Calu3 (cell line): ENCODE measurements at regions not wholly inside any gene's neighbourhood (a gene's known extent, or its start where the extent isn't known, plus 50 kb on each side); places are given as distances from the start of the nearest gene placed in this dataset.

Experiments
- BruUV-seq: library from RNA; stranded (reverse); fragments of 400-500 nt; replicated peaks from 2 replicates; lab custom pipeline; 2021; lab: Mats Ljungman, UMichigan
- CTCF ChIA-PET: fragments of 300-600 bp; sonication (Branson Sonifier 250); formaldehyde crosslinking; loops from one replicate; lab custom pipeline; 2022; ENCODE audit warnings: antibody characterized with exemption; lab: Charles Lee
- DNase-seq: peaks from one replicate; pipeline ENCODE4 v3.0.0; 2022
- H3K27ac Mint-ChIP-seq: one replicate; pipeline ENCODE4 v1.8.0; 2022; ENCODE audit warnings: mixed read lengths; ENCODE audit not compliant: unreplicated experiment
- H3K27me3 Mint-ChIP-seq: one replicate; pipeline ENCODE4 v1.8.0; 2022; ENCODE audit warnings: mixed read lengths; ENCODE audit not compliant: unreplicated experiment
- H3K36me3 Mint-ChIP-seq: one replicate; pipeline ENCODE4 v1.8.0; 2022; ENCODE audit warnings: mild to moderate bottlenecking, moderate library complexity, mixed read lengths; ENCODE audit not compliant: insufficient read depth, unreplicated experiment
- H3K4me1 Mint-ChIP-seq: one replicate; pipeline ENCODE4 v1.8.0; 2022; ENCODE audit warnings: mild to moderate bottlenecking, low read depth, mixed read lengths; ENCODE audit not compliant: unreplicated experiment
- H3K4me3 Mint-ChIP-seq: one replicate; pipeline ENCODE4 v1.8.0; 2022; ENCODE audit warnings: mild to moderate bottlenecking, low read depth, moderate library complexity, mixed read lengths; ENCODE audit not compliant: unreplicated experiment
- H3K9me3 Mint-ChIP-seq: one replicate; pipeline ENCODE4 v1.8.0; 2022; ENCODE audit warnings: low read depth, mixed read lengths; ENCODE audit not compliant: unreplicated experiment
- CTCF ChIP-seq: fragments of 200-600 bp; IDR thresholded peaks from one replicate; pipeline ENCODE4 v1.8.0; 2022; ENCODE audit warnings: antibody characterized with exemption; ENCODE audit not compliant: unreplicated experiment
- intact Hi-C: fragments of 100-400 bp; cut with micrococcal nuclease; formaldehyde crosslinking; loops from one replicate; pipeline ENCODE4 v1.10.0; 2022; ENCODE audit not compliant: unreplicated experiment

GRCh38 chr3:161568671-161569070, 72.1 kb downstream of the OTOL1 start:
- Mint-ChIP-seq H3K9me3 (no peaks in the 10 kb centered on the region), H3K4me1 (no peaks in the 10 kb centered on the region), H3K36me3 (no peaks in the 10 kb centered on the region), H3K4me3 (no peak overlapping the region), H3K27ac (no peak overlapping the region), H3K27me3 (no peaks in the 10 kb centered on the region)
- intact Hi-C loops = loop anchor here (10.0 kb wide), 2 partner anchors 576 to 726 kb away; no protein-coding TSS in a partner anchor
- no peak for TF ChIP-seq CTCF
- CTCF ChIA-PET = interaction anchor here (1.1 kb wide), 1 partner anchor 11 kb away, joined by 3 read pairs; no protein-coding TSS in a partner anchor
- no peak for DNase-seq
- BruUV-seq = no TSS peak

- no peak overlapping the region for H3K4me3 Mint-ChIP-seq
- no peaks in the 10 kb centered on the region for H3K9me3 Mint-ChIP-seq
- DNase-seq = no peak
- intact Hi-C loops = no loop called here
- CTCF ChIA-PET = no interaction called here
- peaks cover 6% of the 10 kb centered on the region for H3K4me1 Mint-ChIP-seq
- H3K27me3 Mint-ChIP-seq = no peaks in the 10 kb centered on the region
- no peaks in the 10 kb centered on the region for H3K36me3 Mint-ChIP-seq
- H3K27ac Mint-ChIP-seq = no peak overlapping the region
- BruUV-seq = no TSS peak
- no peak for TF ChIP-seq CTCF
Measured at GRCh38 chr3:161571951-161572350, 75.3 kb downstream of the OTOL1 start.

GRCh38 chr3:161573136-161573535, 76.5 kb downstream of the OTOL1 start:
- no peak for TF ChIP-seq CTCF
- peaks cover 9% of the 10 kb centered on the region for H3K4me1 Mint-ChIP-seq
- no peak overlapping the region for H3K27ac Mint-ChIP-seq
- H3K4me3 Mint-ChIP-seq = no peak overlapping the region
- intact Hi-C loops = no loop called here
- H3K9me3 Mint-ChIP-seq = no peaks in the 10 kb centered on the region
- H3K27me3 Mint-ChIP-seq = no peaks in the 10 kb centered on the region
- no peak for DNase-seq
- H3K36me3 Mint-ChIP-seq = no peaks in the 10 kb centered on the region
- CTCF ChIA-PET = no interaction called here
- no TSS peak for BruUV-seq

GRCh38 chr3:161575901-161576300, 79.3 kb downstream of the OTOL1 start:
- no TSS peak for BruUV-seq
- Mint-ChIP-seq H3K9me3 (no peaks in the 10 kb centered on the region), H3K27me3 (no peaks in the 10 kb centered on the region), H3K4me3 (no peak overlapping the region), H3K36me3 (no peaks in the 10 kb centered on the region), H3K27ac (no peak overlapping the region), H3K4me1 (peaks cover 9% of the 10 kb centered on the region)
- TF ChIP-seq CTCF = no peak
- intact Hi-C loops = no loop called here
- CTCF ChIA-PET = no interaction called here
- no peak for DNase-seq
